GM21390 (cell line): ENCODE measurements at regions not wholly inside any gene's neighbourhood (a gene's known extent, or its start where the extent isn't known, plus 50 kb on each side); places are given as distances from the start of the nearest gene placed in this dataset.
A peak's percentile ranks its signal among the peaks of the same experiment; 100 is the strongest.
"Not testable (repeated sequence)": the region's sequence is repeated elsewhere in the genome, so short reads cannot be mapped to it uniquely, and the experiment has no call there.

Source experiments
- ATAC-seq: cut with Tn5 transposase; IDR thresholded peaks from one replicate; pipeline ENCODE4 v1.9.1; 2021; ENCODE audit not compliant: unreplicated experiment

- ATAC-seq, result no peak
Measured at GRCh38 chr21:31537872-31538576, 121.5 kb upstream of the SOD1 start.

- ATAC-seq, result no peak
Measured at GRCh38 chr21:31536138-31536537, 123.4 kb upstream of the SOD1 start.

GRCh38 chr21:31531967-31532366 is 127.5 kb upstream of the SOD1 start:
- ATAC-seq, result no peak

- no peak for ATAC-seq
Measured at GRCh38 chr21:31530897-31531705, 128.4 kb upstream of the SOD1 start.

GRCh38 chr21:31530364-31530763 is 129.1 kb upstream of the SOD1 start:
- ATAC-seq, result no peak

- ATAC-seq, result no peak
Measured at GRCh38 chr21:31529406-31529805, 130.1 kb upstream of the SOD1 start.

GRCh38 chr21:31526040-31526439 is 133.5 kb upstream of the SOD1 start:
- ATAC-seq, result no peak

GRCh38 chr21:31524140-31524539 is 135.4 kb upstream of the SOD1 start:
- no peak for ATAC-seq

- no peak for ATAC-seq
Measured at GRCh38 chr21:31521515-31521914, 138.0 kb upstream of the SOD1 start.

- ATAC-seq, result no peak
Measured at GRCh38 chr21:31520561-31521098, 138.9 kb upstream of the SOD1 start.

- ATAC-seq, result no peak
Measured at GRCh38 chr21:31518580-31518979, 140.9 kb upstream of the SOD1 start.

GRCh38 chr21:31517664-31518414 is 141.7 kb upstream of the SOD1 start:
- no peak for ATAC-seq

- no peak for ATAC-seq
Measured at GRCh38 chr21:31515253-31515652, 144.2 kb upstream of the SOD1 start.

GRCh38 chr21:31514598-31514997 is 144.9 kb upstream of the SOD1 start:
- ATAC-seq, result no peak

- ATAC-seq, result not testable (repeated sequence)
Measured at GRCh38 chr21:31513541-31513940, 146.0 kb upstream of the SOD1 start.

GRCh38 chr21:31511999-31512398 is 147.5 kb upstream of the SOD1 start:
- not testable (repeated sequence) for ATAC-seq

GRCh38 chr21:31511258-31511657 is 148.2 kb upstream of the SOD1 start:
- ATAC-seq, result no peak

GRCh38 chr21:31509194-31510017 is 150.1 kb upstream of the SOD1 start:
- ATAC-seq, result peak; percentile 37

- no peak for ATAC-seq
Measured at GRCh38 chr21:31505975-31506374, 153.5 kb upstream of the SOD1 start.

GRCh38 chr21:31503939-31504338 is 155.6 kb upstream of the SOD1 start:
- ATAC-seq, result no peak

GRCh38 chr21:31503467-31503866 is 156.0 kb upstream of the SOD1 start:
- ATAC-seq, result no peak
